Lower lobe of right lung (tissue), 2 donors: ENCODE measurements at regions not wholly inside any gene's neighbourhood (a gene's known extent, or its start where the extent isn't known, plus 50 kb on each side); places are given as distances from the start of the nearest gene placed in this dataset.

ENCODE experiments used
- ATAC-seq, 2 donors: fragments of 200-7000 bp; cut with Tn5 transposase; one replicate each; pipeline ENCODE4 v1.9.1; 2020 to 2022; ENCODE audit warnings: mild to moderate bottlenecking in 2 of 2, moderate library complexity in 2 of 2
- DNase-seq: peaks from one replicate; pipeline ENCODE4 v3.0.0-alpha.2; 2020
- H3K27ac ChIP-seq: fragments of 200-600 bp; one replicate; pipeline ENCODE4 v1.8.0; 2022
- H3K27me3 ChIP-seq: fragments of 200-600 bp; one replicate; pipeline ENCODE4 v1.8.0; 2022; ENCODE audit warnings: low read depth
- H3K36me3 ChIP-seq: fragments of 200-600 bp; one replicate; pipeline ENCODE4 v1.8.0; 2022; ENCODE audit warnings: mild to moderate bottlenecking
- H3K4me1 ChIP-seq: fragments of 200-600 bp; one replicate; pipeline ENCODE4 v1.8.0; 2022
- H3K4me3 ChIP-seq: fragments of 200-600 bp; one replicate; pipeline ENCODE4 v1.8.0; 2022; ENCODE audit warnings: mild to moderate bottlenecking
- H3K9me3 ChIP-seq: fragments of 200-600 bp; one replicate; pipeline ENCODE4 v1.8.0; 2022
- CTCF ChIP-seq: fragments of 200-600 bp; IDR thresholded peaks from one replicate; pipeline ENCODE4 v1.8.0; 2022; ENCODE audit warnings: antibody characterized with exemption, mild to moderate bottlenecking
- intact Hi-C: fragments of 100-400 bp; cut with DNase I; formaldehyde crosslinking; loops from one replicate; pipeline ENCODE4 v1.11.0; 2022
- donor health status: DM: no; HTN: yes; CAD: no; lungs with severe emphysema.

DNA sequence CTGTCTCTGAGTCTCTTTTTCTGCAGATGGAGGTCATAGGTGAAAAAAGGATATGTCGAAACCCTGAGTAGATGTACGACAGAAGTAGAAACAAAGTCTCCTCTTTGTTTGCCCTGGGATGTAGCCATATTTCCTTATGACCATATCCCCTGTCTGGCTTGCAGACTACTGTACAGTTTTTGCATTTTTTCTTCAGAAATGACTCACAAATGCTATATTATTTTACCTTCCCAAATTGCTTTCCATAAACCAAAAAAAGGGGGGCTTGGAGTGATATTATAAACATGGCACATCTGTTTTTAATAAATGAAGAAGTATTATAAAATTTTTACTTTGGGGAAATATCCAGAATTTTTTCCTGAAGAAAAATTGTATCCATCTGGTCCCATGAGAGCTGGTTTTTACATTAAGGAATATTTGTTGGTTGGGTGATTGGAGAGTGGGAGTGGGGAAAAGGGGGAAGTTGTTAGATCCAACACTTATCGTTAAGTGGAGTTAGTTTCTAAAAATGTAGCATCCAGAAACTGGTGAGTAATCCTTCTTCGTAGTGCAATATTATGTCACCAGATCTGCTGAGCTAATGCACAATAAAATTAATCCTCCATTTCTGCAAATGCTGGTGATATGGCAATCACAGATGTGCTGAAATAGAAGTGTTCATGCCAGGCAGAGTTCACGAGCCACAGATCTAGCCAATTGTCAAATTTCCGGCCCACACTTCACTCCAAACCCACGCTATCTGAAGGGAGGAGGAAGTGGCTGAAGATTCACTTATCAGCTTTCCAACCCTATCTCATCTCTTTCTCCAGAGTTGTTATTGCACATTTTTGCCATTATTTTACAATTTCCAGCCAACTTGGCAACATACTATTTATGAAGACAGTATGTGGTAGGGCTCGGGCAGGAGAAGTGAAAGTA lies 313.6 kb upstream of the ATP11B start:
- H3K4me3 ChIP-seq = no peak overlapping the region
- DNase-seq (no peak), ATAC-seq (no peak)
- intact Hi-C loops = no loop called here
- no peaks in the 10 kb centered on the region for H3K9me3 ChIP-seq
- no peaks in the 10 kb centered on the region for H3K27me3 ChIP-seq
- TF ChIP-seq CTCF = no peak
- no peak overlapping the region for H3K27ac ChIP-seq
- H3K4me1 ChIP-seq = no peaks in the 10 kb centered on the region
- no peaks in the 10 kb centered on the region for H3K36me3 ChIP-seq

GRCh38 chr3:182482705-182483104 lies 310.6 kb upstream of the ATP11B start:
- Histone ChIP-seq H3K27me3 (no peaks in the 10 kb centered on the region), H3K36me3 (no peaks in the 10 kb centered on the region), H3K4me3 (no peak overlapping the region), H3K4me1 (no peaks in the 10 kb centered on the region), H3K27ac (no peak overlapping the region), H3K9me3 (no peaks in the 10 kb centered on the region)
- DNase-seq (no peak), ATAC-seq (no peak)
- no peak for TF ChIP-seq CTCF
- intact Hi-C loops = no loop called here

DNA sequence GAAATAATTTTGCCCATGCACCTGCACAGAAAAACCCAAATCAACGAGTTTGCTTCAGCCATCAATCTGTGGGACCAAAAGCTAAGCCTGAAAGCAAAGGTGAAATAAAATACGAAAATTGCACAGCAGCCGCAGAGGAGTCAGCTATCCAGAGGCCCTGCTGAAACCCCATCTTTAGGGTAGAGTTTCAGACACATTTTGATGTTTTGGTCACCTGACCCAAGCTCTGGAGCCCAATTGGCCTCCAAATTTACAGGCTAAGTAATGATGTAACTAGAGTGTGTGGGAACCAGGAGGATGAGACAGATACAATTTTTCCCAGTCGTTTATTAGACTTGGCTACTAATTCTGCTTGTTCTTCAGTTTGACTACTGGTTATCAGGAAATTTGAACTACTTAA lies 308.6 kb upstream of the ATP11B start:
- DNase-seq = no peak
- no peaks in the 10 kb centered on the region for H3K9me3 ChIP-seq
- TF ChIP-seq CTCF = no peak
- no peak overlapping the region for H3K4me3 ChIP-seq
- no peaks in the 10 kb centered on the region for H3K27me3 ChIP-seq
- H3K27ac ChIP-seq = no peak overlapping the region
- H3K36me3 ChIP-seq = no peaks in the 10 kb centered on the region
- no peak for ATAC-seq
- no peaks in the 10 kb centered on the region for H3K4me1 ChIP-seq
- intact Hi-C loops = no loop called here

DNA sequence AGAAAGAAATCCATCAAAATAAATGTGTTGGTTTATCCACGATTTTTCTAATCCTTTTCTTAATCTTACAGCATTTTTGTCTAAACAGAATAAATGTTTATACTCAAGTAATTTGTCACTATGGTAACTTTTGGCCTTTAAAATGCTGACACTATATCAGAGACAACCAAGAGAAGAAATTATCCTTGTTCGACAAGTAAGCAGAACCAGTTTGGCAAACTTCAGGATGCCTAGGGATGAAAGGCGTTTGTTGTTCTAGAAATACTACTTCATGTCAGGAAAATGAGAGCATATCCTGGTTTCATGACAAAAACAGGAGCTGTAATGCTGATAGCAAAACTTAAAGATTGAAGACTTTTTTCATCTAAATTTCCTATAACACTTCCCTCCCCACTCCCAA lies 308.0 kb upstream of the ATP11B start:
- DNase-seq (no peak), ATAC-seq (no peak)
- TF ChIP-seq CTCF = no peak
- Histone ChIP-seq H3K36me3 (no peaks in the 10 kb centered on the region), H3K27me3 (no peaks in the 10 kb centered on the region), H3K9me3 (no peaks in the 10 kb centered on the region), H3K4me1 (no peaks in the 10 kb centered on the region), H3K4me3 (no peak overlapping the region), H3K27ac (no peak overlapping the region)
- intact Hi-C loops = no loop called here

DNA sequence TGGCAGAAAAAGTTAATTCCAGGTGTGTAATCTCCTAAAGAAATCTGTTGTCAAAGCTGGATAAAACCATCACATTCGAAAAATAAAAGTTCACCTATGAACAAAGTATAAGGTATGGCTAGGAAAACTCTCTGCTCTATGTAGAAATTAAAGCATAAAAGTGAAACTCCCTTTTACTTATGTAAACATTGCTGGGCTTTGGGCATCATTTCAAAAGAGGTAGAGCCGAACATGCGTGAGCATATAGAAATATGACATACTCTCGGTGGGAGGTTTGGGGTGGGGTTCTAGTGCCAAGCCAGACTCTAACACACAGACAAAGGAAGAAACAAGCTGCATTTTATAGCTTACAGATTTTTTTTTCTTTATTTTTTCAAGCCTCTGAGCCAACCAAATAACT lies 306.8 kb upstream of the ATP11B start:
- TF ChIP-seq CTCF = no peak
- H3K9me3 ChIP-seq = no peaks in the 10 kb centered on the region
- no peak for ATAC-seq
- intact Hi-C loops = no loop called here
- no peak overlapping the region for H3K4me3 ChIP-seq
- no peak for DNase-seq
- H3K4me1 ChIP-seq = no peaks in the 10 kb centered on the region
- no peaks in the 10 kb centered on the region for H3K27me3 ChIP-seq
- no peaks in the 10 kb centered on the region for H3K36me3 ChIP-seq
- no peak overlapping the region for H3K27ac ChIP-seq
